GM12865 (cell line): ENCODE measurements at regions not wholly inside any gene's neighbourhood (a gene's known extent, or its start where the extent isn't known, plus 50 kb on each side); places are given as distances from the start of the nearest gene placed in this dataset.

Source experiments
- DNase-seq: peaks from one replicate; pipeline ENCODE4 v3.0.0; 2010; ENCODE audit warnings: low read depth
- H3K4me3 ChIP-seq: 2 replicates; pipeline ENCODE4 v1.5.1; 2011; ENCODE audit warnings: mild to moderate bottlenecking, low read depth, low read length, control low read depth
- CTCF ChIP-seq: IDR thresholded peaks from 2 replicates; pipeline ENCODE4 v1.5.1; 2011; ENCODE audit warnings: low read length, control low read depth, low read depth, inconsistent platforms; ENCODE audit not compliant: insufficient read depth; ENCODE audit errors: missing control alignments

DNA sequence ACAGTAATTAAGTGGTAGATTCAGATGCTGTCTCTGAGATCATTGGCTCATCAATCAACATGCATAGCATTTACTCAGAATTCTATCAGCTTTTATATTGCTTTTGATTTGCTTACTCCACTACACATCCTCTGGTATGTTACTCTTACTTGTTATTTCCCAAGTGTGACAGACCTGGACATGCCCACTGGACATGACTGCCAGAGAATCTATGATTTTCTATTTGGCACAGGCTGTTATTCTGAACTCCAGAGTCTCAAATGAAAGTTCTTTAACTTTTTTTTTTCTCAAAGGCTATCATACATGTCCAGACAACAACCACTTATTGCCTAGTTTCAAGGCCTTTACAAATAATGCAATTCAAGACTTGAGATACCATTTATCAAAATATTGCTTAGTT, 116.1 kb upstream of the ARHGAP24 start:
- no peak for DNase-seq
- no peak for TF ChIP-seq CTCF
- H3K4me3 ChIP-seq, result no peak overlapping the region

- no peak overlapping the region for H3K4me3 ChIP-seq
- no peak for DNase-seq
- TF ChIP-seq CTCF, result no peak
Measured at GRCh38 chr4:85362550-85362949, 112.4 kb upstream of the ARHGAP24 start.

DNA sequence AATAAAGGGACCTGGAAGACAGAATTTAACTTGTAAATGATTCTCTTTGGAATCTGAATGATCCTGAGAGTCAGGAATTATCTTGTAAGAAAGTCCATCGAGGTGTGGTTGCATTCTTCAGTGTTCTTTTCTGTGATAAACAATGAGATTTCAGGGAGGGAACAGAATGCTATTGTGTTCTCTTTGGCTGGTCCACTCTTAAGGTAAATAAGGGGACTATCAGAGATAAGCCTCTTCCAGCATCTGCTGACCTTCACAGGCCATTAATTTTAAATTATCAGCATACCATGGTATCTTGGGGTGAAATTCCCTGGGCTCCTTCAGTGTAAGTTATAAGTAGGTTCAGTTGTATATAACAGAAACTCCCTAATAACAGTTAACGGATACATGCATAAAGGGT, 107.1 kb upstream of the ARHGAP24 start:
- H3K4me3 ChIP-seq, result no peak overlapping the region
- no peak for DNase-seq
- no peak for TF ChIP-seq CTCF

DNA sequence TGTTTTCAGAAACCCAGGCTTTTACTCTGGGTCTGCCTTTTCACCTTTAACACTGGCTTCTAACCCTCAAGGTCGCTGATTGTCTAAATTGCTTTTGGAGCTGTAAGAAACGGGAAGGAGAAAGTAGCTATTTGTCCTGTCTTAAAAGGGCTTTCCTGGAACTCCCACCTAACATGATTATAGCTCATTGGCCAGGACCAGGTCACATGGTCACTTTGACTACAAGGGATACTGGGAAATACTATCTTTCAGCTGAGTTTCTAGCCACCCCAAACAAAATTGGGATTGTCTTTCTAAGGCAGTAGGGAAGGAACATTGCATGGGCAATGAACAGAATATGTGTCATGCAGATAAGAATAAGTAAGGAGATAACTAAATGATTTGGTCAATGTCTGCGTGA, 106.7 kb upstream of the ARHGAP24 start:
- TF ChIP-seq CTCF, result no peak
- H3K4me3 ChIP-seq, result no peak overlapping the region
- no peak for DNase-seq

- no peak for TF ChIP-seq CTCF
Measured at GRCh38 chr4:85368932-85369331, 106.0 kb upstream of the ARHGAP24 start.

DNA sequence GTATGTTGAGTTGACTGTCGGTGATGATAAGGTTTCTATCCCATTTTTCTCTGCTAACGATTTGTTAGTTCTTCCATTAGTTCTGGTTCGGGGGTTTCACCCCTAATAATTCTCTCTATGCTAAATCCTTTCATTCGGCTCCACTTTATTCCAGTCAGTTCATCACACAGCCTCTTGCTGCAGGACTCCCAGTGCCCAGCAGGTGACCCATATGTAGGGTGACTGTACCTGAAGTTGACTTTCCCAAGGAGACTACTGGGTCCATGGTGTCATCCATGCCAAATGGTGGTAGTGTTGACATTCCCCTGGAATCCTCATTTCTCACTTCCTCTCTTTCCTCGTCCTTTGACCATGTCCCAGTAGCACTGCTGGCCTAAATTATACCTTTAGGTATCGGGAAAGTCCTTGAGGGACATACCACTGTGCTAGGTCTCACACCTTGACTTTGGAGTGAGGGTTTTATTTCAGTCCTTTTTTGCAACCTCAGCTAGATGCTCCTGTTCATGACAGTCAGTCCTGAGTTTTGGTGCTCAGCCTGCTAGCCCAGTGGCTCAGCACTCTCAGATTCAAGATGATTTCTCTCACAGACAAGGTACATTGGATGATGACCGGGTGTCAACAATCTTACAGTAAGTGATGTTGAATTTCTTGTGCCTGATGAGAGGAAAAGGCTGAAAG, 105.1 kb upstream of the ARHGAP24 start:
- no peak overlapping the region for H3K4me3 ChIP-seq
- TF ChIP-seq CTCF, result no peak
- DNase-seq, result no peak

More at GRCh38 chr4:85368932-85369331, 106.0 kb upstream of the ARHGAP24 start:
- H3K4me3 ChIP-seq, result no peak overlapping the region
- no peak for DNase-seq
